Activated CD4-positive, CD25-positive, alpha-beta regulatory T cell (primary cell): ENCODE measurements at regions not wholly inside any gene's neighbourhood (a gene's known extent, or its start where the extent isn't known, plus 50 kb on each side); places are given as distances from the start of the nearest gene placed in this dataset.
"Not testable (repeated sequence)": the region's sequence is repeated elsewhere in the genome, so short reads cannot be mapped to it uniquely, and the experiment has no call there.

Source experiments
- DNase-seq, 4 experiments: peaks; one replicate each; lab custom pipeline; 2025; lab: John Stamatoyannopoulos, UW

DNA sequence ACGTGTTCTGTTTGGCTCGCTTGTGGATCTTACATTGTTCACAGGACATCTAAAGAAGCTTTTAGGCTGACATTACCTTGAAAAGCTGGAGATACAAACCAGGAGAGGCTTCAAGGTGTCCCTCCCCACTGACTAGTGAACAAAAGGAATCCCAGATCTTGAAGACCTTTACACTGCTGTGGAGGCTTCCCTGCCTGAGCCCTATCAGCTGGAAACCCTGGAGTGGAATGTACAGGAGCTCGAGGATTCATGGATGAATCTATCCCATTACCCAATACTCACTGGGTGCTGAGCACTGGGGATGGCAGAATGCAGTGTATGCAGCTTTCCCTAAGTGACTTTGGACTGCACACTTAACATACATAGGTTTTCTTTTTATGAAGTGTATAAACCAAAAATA lies 82.3 kb upstream of the MFGE8 start:
- DNase-seq = no peak

- DNase-seq = no peak
These were observed 84.4 kb upstream of the MFGE8 start for GRCh38 chr15:88997531-88997930.

GRCh38 chr15:88998980-88999713 lies 86.0 kb upstream of the MFGE8 start:
- no peak for DNase-seq

GRCh38 chr15:89001708-89002275 lies 86.5 kb upstream of the ABHD2 start:
- DNase-seq = not testable (repeated sequence)

- no peak for DNase-seq
These were observed 85.9 kb upstream of the ABHD2 start for GRCh38 chr15:89002281-89002761.

DNA sequence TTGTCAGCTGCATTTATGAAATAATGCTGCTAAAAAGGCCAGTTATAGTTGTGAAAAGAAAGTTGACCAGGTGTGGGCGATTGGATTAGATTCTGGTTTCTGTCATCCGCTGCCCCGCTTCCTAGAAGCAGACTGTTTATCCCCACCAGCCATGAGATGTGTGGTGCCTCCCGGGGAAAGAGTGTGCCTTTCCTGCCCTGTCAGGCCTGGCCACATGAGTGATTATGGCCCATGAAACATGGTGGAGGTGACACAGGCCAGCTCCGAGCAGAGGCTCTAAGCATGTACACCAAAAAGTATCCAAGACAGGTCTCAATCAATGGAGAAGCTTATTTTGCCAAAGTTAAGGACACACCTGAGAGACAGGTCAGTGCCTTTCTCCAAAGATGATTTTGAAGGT lies 85.4 kb upstream of the ABHD2 start:
- no peak for DNase-seq

DNA sequence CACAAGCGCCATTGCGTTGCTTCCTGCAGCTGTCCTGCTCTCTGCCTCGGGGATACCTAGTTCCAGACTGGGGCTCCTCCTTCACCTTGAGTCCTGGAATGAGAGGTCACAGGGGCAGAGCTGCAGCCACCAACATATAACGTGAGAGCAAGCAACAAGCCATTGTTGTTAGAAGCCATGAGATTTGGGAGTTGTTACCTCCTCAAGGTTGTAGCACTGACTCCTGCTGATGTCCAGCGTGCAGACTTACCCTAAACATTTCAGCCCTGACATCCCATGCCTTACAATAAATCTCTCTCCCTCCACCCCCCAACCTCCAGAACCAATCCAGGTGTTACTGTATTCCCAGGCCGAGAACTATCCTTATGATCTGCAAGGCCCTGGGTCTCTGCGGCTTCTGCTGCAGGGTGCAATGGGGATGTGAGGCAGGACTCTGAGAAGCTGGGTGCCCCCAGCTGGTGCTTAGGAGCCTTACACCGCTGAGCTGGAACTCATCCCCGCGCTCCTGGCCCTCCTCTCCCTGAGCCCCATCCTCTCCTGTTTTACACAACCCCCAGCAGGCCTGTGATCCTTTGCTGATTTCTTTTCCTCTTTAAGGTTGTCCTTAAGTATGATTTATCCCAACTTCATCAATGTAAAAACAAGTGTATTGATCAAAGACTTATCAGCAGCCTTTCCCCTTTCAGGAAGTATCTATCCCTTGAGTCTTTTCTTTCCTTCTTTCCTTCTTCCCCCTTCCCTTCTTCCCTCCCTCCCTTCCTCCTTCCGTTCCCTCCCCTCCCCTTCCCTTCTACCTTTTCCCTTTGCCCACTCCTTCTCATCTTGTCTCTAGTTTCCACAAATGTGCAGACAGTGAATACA lies 84.2 kb upstream of the ABHD2 start:
- DNase-seq = no peak

- DNase-seq = no peak
These were observed 83.6 kb upstream of the ABHD2 start for GRCh38 chr15:89004726-89005030.

- DNase-seq = not testable (repeated sequence)
These were observed 80.7 kb upstream of the ABHD2 start for GRCh38 chr15:89007527-89007926.

- DNase-seq = no peak
These were observed 80.3 kb upstream of the ABHD2 start for GRCh38 chr15:89007989-89008388.

DNA sequence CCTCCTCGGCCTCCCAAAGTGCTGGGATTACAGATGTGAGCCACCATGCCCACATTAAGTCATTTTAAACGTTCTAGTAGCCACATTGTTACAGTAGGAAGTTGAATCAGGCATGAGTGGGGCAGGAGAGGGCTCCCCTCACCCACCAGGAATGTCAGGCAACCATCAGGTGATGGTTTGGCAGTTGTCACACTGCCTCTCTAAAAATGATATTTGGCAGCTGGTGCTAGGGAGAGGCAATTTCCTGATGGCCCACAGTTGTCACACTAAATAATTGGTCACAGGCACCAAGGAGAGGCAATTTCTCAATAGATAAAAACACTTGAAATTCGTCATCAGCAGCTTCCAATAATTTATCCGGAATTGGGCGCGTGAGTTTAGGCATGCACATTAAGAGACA lies 79.2 kb upstream of the ABHD2 start:
- no peak for DNase-seq

- no peak for DNase-seq
These were observed 72.7 kb upstream of the ABHD2 start for GRCh38 chr15:89015412-89016097.

DNA sequence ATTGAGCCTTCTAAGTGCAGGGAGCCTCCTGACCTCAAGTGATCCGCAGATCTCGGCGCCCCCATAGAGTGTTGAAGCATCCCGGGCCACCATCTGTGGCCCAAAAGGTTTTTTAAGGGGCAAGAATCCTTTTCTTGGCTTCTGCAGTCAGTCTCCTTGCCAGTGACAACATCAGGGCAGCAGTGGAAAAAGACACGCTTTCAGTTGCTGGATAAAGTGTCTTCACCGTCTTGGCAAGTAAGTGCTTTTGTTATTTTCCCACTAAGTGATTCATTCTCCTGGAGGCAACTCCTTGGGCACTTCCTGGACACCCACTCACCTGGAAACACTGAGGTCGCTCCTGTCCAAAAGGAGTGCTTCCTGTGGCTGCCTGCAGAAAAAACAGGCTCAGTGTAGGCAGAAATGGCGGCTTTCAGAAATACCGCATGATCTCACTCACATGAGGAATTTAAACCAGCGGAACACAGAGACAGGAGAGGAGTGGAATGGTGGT lies 71.7 kb upstream of the ABHD2 start:
- DNase-seq = no peak

GRCh38 chr15:89017370-89018066 lies 70.7 kb upstream of the ABHD2 start:
- DNase-seq = peak; percentile 69 to 82 (median 74)

- no peak for DNase-seq
These were observed 70.0 kb upstream of the ABHD2 start for GRCh38 chr15:89018207-89018606.

DNA sequence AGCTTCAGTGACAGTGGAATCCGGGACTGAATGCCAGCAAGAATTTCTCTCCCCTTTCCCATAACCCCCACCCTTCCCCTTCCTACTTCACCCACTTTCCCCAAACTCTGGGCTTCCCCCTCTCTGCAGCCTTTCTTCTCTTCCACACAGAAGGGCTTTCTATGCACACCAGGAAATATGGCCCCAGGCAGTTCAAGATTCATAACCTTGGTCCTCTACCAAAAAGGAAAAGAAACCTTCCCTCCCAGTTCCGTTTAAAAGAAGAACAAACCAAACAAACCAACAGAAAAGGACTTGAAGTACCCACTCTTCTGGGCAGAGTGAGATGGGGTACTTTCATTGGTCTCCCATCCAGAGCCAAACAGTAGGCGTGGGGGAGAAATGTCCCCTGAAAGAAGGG lies 68.8 kb upstream of the ABHD2 start:
- no peak for DNase-seq

DNA sequence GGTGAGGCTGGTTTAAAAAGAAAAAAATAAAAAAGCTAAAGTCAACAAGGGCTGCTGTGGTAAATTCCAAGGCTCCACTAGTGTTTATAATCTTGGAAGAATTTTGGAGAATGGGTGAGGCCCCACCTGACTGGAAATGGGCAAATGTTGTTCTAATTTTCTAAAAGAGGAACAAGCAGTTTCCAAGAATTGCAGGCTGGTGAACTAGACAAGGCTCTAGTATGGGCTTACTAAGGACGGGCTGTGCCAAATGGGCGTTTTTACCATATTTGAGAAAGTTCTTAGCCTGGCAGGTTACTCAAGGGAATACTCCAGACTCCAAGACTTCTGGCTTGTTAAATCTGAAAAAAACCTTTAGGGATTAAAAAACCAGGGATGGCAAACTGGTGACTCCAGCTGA lies 67.0 kb upstream of the ABHD2 start:
- no peak for DNase-seq

DNA sequence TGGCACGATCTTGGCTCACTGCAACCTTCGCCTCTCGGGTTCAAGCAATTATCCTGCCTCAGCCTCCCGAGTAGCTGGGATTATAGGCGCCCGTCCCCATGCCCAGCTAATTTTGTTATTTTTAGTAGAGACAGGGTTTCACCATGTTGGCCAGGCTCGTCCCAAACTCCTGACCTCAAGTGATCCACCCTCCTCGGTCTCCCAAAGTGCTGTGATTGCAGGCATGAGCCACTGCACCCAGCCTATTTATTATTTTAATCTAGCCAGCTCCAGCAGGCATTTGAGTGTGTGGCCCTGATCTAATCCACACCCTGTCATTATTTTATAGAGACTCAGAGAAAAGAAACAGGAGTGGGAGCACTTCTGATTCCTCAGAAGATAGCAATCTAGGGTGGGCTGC lies 66.4 kb upstream of the ABHD2 start:
- DNase-seq = not testable (repeated sequence)

DNA sequence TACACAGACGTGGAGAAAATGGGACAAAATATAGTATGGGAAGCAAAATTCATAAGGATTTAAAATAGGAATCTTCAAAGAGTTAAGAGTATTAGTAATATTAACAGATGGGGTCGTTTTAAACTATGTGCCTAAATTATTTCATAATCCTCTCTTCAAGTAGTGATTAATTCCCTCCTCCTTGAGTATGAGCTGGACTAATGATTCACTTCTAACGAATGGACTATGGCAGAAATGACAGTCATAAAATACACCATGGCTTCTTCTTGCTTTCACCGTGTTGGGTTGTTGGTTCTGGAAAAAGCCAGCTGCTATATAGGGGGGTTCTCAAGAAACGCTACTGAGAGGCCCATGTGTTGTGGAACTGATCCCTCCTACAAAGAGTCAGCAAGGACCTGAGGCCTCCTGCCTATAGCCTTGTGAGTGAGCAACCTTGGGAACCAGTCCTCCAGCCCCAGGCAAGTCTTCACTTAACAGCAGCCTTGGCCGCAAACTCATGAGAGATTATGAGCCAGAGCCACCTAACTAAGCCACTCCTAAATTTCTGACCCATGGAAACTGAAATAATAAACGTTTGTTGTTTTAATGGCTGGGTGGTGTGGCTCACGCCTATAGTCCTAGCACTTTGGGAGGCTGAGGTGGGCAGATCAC lies 64.8 kb upstream of the ABHD2 start:
- DNase-seq = no peak

DNA sequence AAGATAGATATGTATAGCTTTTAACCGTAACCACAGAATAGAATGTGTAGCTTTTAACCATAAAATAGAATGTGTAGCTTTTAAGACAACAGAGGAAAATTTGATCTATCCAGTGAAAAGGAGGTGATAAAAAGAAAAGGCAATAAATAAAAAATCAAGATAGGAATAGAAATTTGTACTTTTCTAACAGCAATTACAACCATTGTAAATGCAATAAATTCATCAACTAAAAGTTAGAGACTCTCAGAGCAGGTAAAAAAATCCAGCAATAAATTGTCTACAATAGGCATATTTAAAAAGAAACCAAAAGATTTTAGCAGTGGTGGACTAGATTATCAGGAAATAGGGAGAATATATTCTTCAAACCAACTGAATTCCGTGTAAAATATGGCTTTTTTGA lies 63.8 kb upstream of the ABHD2 start:
- no peak for DNase-seq

DNA sequence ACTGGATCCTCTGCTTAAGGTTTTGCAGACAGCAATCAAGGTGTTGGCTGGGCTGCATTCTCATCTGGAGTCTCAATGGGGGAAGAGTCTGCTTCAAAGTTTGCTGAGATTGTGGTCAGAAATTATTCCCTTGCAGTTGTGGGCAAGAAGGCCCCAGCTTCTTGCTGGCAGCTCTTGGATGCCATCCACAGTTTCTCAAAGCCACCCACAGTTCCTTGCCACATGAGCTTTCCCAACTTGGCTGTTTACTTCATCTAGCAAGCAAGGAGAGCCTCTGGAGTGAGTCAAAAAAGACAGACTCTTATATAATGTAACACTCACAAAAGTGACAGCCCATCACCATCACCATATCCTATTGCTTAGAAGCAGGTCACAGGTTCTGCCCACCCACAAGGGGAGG lies 62.1 kb upstream of the ABHD2 start:
- DNase-seq = no peak
